ENCODE measurements at regions not wholly inside any gene's neighbourhood (a gene's known extent, or its start where the extent isn't known, plus 50 kb on each side); places are given as distances from the start of the nearest gene placed in this dataset.

DNA sequence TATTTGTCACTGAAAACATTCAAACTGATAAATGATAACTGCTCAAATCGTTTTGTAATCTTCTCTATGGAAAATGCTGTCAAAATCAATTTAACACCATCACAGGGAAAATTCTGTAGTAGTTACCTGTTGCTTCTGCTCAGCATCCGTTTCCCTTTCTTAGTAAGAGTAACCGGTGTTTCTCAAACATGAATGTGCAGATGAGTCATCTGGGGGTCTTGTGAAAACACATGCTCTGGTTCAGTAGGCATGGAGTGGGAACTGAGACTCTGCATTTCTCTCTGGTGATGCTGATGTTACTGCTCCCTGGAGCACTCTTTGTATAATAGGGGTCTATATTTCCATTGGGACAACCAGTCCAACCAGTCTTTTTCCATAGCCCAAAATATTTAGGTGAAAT lies 145.1 kb downstream of the SEMA6D start:
- in situ Hi-C loops (cut with HindIII; ENCODE audit: low sequenced_read_pairs): no loop called here
- no peak overlapping the region for H3K4me3 ChIP-seq (ENCODE audit: low read depth, low read length)
- TF ChIP-seq, protein P1, sequence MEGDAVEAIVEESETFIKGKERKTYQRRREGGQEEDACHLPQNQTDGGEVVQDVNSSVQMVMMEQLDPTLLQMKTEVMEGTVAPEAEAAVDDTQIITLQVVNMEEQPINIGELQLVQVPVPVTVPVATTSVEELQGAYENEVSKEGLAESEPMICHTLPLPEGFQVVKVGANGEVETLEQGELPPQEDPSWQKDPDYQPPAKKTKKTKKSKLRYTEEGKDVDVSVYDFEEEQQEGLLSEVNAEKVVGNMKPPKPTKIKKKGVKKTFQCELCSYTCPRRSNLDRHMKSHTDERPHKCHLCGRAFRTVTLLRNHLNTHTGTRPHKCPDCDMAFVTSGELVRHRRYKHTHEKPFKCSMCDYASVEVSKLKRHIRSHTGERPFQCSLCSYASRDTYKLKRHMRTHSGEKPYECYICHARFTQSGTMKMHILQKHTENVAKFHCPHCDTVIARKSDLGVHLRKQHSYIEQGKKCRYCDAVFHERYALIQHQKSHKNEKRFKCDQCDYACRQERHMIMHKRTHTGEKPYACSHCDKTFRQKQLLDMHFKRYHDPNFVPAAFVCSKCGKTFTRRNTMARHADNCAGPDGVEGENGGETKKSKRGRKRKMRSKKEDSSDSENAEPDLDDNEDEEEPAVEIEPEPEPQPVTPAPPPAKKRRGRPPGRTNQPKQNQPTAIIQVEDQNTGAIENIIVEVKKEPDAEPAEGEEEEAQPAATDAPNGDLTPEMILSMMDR (IDR thresholded peaks at IDR 0.05; ENCODE audit: low read depth, low read length, missing control alignments): no peak
- no peak for DNase-seq (ENCODE audit: low read depth)

DNA sequence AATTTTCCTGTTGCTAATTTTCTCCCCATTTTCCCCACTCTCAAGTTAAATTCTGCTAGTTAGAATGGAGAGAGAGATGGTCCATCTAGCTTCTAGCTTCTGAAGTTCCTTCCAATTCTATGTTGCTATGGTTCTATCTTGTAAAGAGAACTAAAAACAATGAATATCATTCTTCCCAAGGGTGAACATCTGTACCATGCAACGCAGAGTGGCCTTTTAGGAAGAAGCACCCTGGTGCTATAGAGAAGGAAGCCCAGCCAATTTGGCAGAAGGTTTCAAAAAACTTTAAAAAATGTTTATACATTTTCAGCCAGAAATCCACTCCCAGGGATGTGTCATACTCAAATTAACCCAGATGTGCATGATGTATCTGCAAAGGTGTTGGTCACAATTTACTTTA lies 149.1 kb downstream of the SEMA6D start:
- TF ChIP-seq, protein P1 (IDR thresholded peaks at IDR 0.05; ENCODE audit: low read depth, low read length, missing control alignments): no peak
- DNase-seq (ENCODE audit: low read depth): no peak
- in situ Hi-C loops (cut with HindIII; ENCODE audit: low sequenced_read_pairs): no loop called here
- no peak overlapping the region for H3K4me3 ChIP-seq (ENCODE audit: low read depth, low read length)

DNA sequence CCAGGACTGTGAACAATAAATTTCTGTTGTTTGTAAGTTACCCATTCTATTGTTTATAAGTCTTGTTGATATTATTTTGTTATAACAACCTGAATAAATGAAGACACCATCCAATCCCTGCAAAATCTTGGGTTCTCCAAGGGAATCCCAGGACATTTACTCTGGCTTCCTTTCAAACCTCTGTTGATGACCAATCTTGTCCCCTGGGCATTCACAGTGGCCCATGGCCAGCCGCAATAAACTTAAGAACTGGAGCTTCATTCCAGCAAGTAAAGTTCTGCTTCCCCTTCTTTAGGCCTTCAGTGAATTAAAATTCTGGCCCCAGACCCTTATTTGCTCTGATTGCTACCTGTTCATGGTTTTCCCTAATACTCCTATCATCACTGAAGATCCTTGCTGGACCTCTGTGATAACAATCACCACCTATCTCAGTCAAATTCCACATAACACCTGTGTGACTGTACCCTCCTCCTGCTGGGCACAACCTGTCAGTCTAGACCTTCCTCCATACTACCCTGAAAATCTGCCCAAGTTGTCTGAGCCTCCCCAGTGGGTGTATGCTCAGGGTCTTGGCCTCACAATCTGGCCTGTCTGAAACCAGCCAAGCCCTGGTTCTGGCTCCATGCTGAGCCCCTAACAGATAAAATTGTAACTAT lies 153.1 kb downstream of the SEMA6D start:
- in situ Hi-C loops (cut with HindIII; ENCODE audit: low sequenced_read_pairs): no loop called here
- no peak overlapping the region for H3K4me3 ChIP-seq (ENCODE audit: low read depth, low read length)
- no peak for DNase-seq (ENCODE audit: low read depth)
- TF ChIP-seq, protein P1 (IDR thresholded peaks at IDR 0.05; ENCODE audit: low read depth, low read length, missing control alignments): no peak

DNA sequence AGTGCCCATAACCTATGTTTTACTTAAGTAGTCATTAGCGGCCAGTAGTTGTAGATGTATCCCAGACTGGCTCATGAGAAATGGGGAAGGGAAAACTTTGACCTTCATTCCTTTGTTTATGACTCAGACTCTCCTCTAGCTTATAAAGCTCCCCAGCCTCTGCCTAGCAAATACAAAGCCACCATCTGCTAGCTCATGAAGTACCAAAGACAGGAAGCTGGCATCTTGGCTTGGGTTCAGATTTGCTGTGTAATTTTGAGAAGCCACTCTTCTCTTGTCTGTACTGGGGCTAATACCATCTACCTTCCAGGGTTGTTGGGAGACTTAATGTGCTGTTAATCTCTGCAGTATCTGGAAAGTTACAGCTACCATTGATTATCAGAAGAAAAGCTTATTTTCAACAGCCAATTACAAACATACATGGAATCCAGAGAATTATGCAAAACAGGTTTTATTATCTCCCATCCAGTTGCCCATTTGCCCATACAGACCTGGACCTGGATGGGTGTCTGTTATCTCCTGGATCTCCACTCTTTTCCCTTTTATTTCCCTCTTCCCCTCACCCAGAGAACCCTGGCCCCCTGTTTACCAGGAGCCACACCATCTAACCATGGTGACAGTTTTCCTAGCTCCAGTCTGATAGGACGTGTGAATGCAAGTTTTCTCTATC lies 153.8 kb downstream of the SEMA6D start:
- in situ Hi-C loops (cut with HindIII; ENCODE audit: low sequenced_read_pairs): no loop called here
- H3K4me3 ChIP-seq (ENCODE audit: low read depth, low read length): no peak overlapping the region
- TF ChIP-seq, protein P1 (IDR thresholded peaks at IDR 0.05; ENCODE audit: low read depth, low read length, missing control alignments): no peak
- peak; percentile 29 for DNase-seq (ENCODE audit: low read depth)

DNA sequence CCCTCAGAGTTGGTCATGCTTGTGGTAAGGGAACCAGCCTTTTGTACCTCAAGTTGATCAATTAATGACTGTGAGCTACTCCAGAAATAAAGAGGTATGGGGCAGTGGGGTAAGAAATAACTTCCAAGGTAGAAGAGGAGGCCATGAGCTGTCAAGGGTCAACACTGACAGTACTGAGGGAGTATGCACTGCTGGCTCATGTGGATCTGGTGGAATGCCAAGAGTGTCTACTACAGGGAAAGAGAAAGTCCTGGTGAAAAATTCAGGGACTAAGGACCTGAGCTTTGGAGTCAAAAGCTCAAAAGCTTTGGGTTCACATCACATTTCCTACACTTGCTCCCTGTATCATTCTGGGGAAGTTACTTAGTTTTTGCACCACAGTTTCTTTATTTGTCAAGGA lies 154.9 kb downstream of the SEMA6D start:
- in situ Hi-C loops (cut with HindIII; ENCODE audit: low sequenced_read_pairs): no loop called here
- DNase-seq (ENCODE audit: low read depth): no peak
- no peak overlapping the region for H3K4me3 ChIP-seq (ENCODE audit: low read depth, low read length)

DNA sequence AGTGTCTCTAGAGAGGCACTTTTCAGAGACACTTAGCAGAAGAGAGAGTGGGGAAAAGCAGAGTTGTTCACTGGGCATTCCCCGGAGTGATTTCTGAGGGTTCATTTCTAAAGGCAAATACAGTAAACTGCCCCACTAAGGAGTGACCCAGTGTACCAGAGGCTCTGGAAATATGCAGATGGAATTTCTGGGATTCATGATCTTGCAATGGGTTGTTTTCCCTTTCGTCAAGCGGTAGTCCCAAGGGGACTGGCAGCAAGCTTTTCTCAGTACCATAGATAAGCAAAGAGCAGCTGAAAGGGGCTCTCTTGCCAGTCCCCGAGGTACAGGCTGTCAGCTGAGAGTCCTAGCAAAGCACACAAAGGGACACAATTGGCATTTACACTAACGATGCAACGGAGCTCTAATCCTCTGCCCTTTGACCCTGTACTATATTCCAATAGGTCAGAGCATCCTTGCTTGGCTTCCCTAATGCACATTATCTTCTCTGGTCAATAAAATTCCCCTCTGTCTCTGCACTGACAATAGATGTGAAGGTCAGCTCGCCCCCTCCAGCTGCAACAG lies 155.6 kb downstream of the SEMA6D start:
- H3K4me3 ChIP-seq (ENCODE audit: low read depth, low read length): no peak overlapping the region
- TF ChIP-seq, protein P1 (IDR thresholded peaks at IDR 0.05; ENCODE audit: low read depth, low read length, missing control alignments): no peak
- in situ Hi-C loops (cut with HindIII; ENCODE audit: low sequenced_read_pairs): no loop called here
- DNase-seq (ENCODE audit: low read depth): no peak

More for the DNA sequence above, 154.9 kb downstream of the SEMA6D start:
- TF ChIP-seq, protein P1 (IDR thresholded peaks at IDR 0.05; ENCODE audit: low read depth, low read length, missing control alignments): no peak

Measured in astrocyte of the cerebellum (primary cell).